K562 (cell line): ENCODE measurements at regions not wholly inside any gene's neighbourhood (a gene's known extent, or its start where the extent isn't known, plus 50 kb on each side); places are given as distances from the start of the nearest gene placed in this dataset.

Experiments used
- CBX3 ChIP-seq, 2 experiments: IDR thresholded peaks; 1 replicate in 1 of 2; 2 replicates in 1 of 2; pipeline ENCODE4 v1.6.1; 2012; ENCODE audit warnings: inconsistent platforms in 2 of 2, low read length in 2 of 2, borderline replicate concordance in 1 of 2, control low read depth in 1 of 2
- CTCF ChIP-seq, 3 experiments: IDR thresholded peaks in 2 of 3; conservative IDR thresholded peaks in 1 of 3; 2 replicates each; pipeline ENCODE4 v1.5.1; 2011 to 2012; ENCODE audit warnings: low read length in 3 of 3, mild to moderate bottlenecking in 3 of 3, control low read depth in 2 of 3, improper control_type of control experiment in 1 of 3, inconsistent platforms in 1 of 3, low read depth in 1 of 3, mixed read lengths in 1 of 3, moderate library complexity in 1 of 3; ENCODE audit not compliant: insufficient read depth in 2 of 3
- DACH1 ChIP-seq: fragments of 450-650 bp; IDR thresholded peaks from 2 replicates; pipeline ENCODE4 v1.6.1; 2018; ENCODE audit not compliant: partially characterized antibody
- GABPA ChIP-seq: fragments of 200-800 bp; sonication (Bioruptor generic); conservative IDR thresholded peaks from 2 replicates; pipeline ENCODE4 v1.6.1; 2016; ENCODE audit warnings: low read depth, missing genetic modification characterization, missing compliant biosample characterization
- HDGF ChIP-seq: fragments of 450-650 bp; IDR thresholded peaks from 2 replicates; pipeline ENCODE4 v1.6.1; 2016
- MYBL2 ChIP-seq, 2 experiments: fragments of 450-650 bp in 1 of 2; sonication (generic) in 1 of 2; formaldehyde crosslinking in 1 of 2; IDR thresholded peaks; 2 replicates each; pipeline versions ENCODE4 v1.6.1 to v1.8.1; 2017 to 2022; ENCODE audit warnings: borderline replicate concordance in 1 of 2, inconsistent platforms in 1 of 2, low read depth in 1 of 2, mild to moderate bottlenecking in 1 of 2, missing genetic modification reagents in 1 of 2, moderate library complexity in 1 of 2
- NFYB ChIP-seq: IDR thresholded peaks from 2 replicates; pipeline ENCODE4 v1.6.1; 2011; ENCODE audit warnings: mild to moderate bottlenecking, moderate library complexity; ENCODE audit not compliant: insufficient read length; ENCODE audit errors: extremely low read depth
- SMARCC2 ChIP-seq: fragments of 450-650 bp; IDR thresholded peaks from 2 replicates; pipeline ENCODE4 v1.6.1; 2017; ENCODE audit warnings: antibody characterized with exemption, moderate library complexity, mild to moderate bottlenecking, low read depth
- TEAD4 ChIP-seq, 2 experiments: sonication (generic) in 1 of 2; formaldehyde crosslinking in 1 of 2; IDR thresholded peaks; 2 replicates each; pipeline versions ENCODE4 v1.6.1 to v1.8.0; 2012 to 2022; ENCODE audit warnings: borderline replicate concordance in 1 of 2, inconsistent platforms in 1 of 2, low read length in 1 of 2, mild to moderate bottlenecking in 1 of 2, missing genetic modification reagents in 1 of 2
- ZNF518B ChIP-seq: fragments of 250-450 bp; sonication (Bioruptor Pico); IDR thresholded peaks from 2 replicates; pipeline ENCODE4 v1.5.0; 2021; ENCODE audit warnings: mild to moderate bottlenecking, moderate library complexity
- TF ChIP-seq, protein P1 (sequence below), 2 experiments: fragments of 450-650 bp in 1 of 2; IDR thresholded peaks; 2 replicates each; pipeline ENCODE4 v1.6.1; 2011 to 2017; ENCODE audit warnings: low read depth in 2 of 2, antibody characterized with exemption in 1 of 2, borderline replicate concordance in 1 of 2, low read length in 1 of 2, mild to moderate bottlenecking in 1 of 2, mixed read lengths in 1 of 2; ENCODE audit not compliant: control insufficient read depth in 1 of 2
- TF ChIP-seq, protein P2 (sequence below): fragments of 150-350 bp; conservative IDR thresholded peaks from 2 replicates; pipeline ENCODE4 v1.6.1; 2014; ENCODE audit warnings: low read length
- TF ChIP-seq, protein P3 (sequence below): fragments of 250-450 bp; sonication (Bioruptor Pico); IDR thresholded peaks from 2 replicates; pipeline ENCODE4 v1.4.0; 2020; ENCODE audit warnings: mild to moderate bottlenecking, moderate library complexity, borderline replicate concordance
- TF ChIP-seq, protein P4 (sequence below): fragments of 450-650 bp; IDR thresholded peaks from 2 replicates; pipeline ENCODE4 v1.6.1; 2018; ENCODE audit warnings: mild to moderate bottlenecking, low read depth; ENCODE audit not compliant: partially characterized antibody

DNA sequence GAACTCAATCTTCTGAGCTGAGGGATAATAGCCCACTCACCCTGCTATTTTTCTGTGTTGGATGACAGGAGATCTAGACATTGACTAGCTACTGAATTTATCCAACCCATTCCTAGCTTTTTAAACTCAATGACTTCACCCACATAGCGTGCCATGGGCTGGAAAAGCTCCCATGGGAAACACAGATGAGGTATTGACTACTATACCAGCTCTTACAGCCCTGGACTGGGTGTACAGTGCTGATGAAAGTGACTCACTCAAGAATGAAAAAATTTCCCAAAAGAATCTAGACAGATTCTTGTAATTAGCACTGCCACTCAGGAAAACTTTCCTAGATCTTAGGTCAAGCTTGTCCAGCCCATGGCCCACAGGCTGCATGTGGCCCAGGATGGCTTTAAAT lies 72.7 kb upstream of the NREP start:
- TF ChIP-seq NFYB = no peak
- no peak for TF ChIP-seq MYBL2 (IDR thresholded peaks at IDR 0.05; ENCODE audit: low read depth)
- no peak for TF ChIP-seq MYBL2 (CRISPR knock-in tag; IDR thresholded peaks at IDR 0.05; ENCODE audit: borderline replicate concordance)
- TF ChIP-seq, protein P1, sequence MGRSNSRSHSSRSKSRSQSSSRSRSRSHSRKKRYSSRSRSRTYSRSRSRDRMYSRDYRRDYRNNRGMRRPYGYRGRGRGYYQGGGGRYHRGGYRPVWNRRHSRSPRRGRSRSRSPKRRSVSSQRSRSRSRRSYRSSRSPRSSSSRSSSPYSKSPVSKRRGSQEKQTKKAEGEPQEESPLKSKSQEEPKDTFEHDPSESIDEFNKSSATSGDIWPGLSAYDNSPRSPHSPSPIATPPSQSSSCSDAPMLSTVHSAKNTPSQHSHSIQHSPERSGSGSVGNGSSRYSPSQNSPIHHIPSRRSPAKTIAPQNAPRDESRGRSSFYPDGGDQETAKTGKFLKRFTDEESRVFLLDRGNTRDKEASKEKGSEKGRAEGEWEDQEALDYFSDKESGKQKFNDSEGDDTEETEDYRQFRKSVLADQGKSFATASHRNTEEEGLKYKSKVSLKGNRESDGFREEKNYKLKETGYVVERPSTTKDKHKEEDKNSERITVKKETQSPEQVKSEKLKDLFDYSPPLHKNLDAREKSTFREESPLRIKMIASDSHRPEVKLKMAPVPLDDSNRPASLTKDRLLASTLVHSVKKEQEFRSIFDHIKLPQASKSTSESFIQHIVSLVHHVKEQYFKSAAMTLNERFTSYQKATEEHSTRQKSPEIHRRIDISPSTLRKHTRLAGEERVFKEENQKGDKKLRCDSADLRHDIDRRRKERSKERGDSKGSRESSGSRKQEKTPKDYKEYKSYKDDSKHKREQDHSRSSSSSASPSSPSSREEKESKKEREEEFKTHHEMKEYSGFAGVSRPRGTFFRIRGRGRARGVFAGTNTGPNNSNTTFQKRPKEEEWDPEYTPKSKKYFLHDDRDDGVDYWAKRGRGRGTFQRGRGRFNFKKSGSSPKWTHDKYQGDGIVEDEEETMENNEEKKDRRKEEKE (IDR thresholded peaks at IDR 0.05; ENCODE audit: borderline replicate concordance in 1 of 2, control insufficient read depth in 1 of 2, low read depth in 2 of 2, low read length in 1 of 2) = no peak
- TF ChIP-seq, protein P2, sequence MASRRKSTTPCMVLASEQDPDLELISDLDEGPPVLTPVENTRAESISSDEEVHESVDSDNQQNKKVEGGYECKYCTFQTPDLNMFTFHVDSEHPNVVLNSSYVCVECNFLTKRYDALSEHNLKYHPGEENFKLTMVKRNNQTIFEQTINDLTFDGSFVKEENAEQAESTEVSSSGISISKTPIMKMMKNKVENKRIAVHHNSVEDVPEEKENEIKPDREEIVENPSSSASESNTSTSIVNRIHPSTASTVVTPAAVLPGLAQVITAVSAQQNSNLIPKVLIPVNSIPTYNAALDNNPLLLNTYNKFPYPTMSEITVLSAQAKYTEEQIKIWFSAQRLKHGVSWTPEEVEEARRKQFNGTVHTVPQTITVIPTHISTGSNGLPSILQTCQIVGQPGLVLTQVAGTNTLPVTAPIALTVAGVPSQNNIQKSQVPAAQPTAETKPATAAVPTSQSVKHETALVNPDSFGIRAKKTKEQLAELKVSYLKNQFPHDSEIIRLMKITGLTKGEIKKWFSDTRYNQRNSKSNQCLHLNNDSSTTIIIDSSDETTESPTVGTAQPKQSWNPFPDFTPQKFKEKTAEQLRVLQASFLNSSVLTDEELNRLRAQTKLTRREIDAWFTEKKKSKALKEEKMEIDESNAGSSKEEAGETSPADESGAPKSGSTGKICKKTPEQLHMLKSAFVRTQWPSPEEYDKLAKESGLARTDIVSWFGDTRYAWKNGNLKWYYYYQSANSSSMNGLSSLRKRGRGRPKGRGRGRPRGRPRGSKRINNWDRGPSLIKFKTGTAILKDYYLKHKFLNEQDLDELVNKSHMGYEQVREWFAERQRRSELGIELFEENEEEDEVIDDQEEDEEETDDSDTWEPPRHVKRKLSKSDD = no peak
- TF ChIP-seq CBX3 (IDR thresholded peaks at IDR 0.05; ENCODE audit: borderline replicate concordance in 1 of 2, low read length in 2 of 2) = no peak
- TF ChIP-seq, protein P3, sequence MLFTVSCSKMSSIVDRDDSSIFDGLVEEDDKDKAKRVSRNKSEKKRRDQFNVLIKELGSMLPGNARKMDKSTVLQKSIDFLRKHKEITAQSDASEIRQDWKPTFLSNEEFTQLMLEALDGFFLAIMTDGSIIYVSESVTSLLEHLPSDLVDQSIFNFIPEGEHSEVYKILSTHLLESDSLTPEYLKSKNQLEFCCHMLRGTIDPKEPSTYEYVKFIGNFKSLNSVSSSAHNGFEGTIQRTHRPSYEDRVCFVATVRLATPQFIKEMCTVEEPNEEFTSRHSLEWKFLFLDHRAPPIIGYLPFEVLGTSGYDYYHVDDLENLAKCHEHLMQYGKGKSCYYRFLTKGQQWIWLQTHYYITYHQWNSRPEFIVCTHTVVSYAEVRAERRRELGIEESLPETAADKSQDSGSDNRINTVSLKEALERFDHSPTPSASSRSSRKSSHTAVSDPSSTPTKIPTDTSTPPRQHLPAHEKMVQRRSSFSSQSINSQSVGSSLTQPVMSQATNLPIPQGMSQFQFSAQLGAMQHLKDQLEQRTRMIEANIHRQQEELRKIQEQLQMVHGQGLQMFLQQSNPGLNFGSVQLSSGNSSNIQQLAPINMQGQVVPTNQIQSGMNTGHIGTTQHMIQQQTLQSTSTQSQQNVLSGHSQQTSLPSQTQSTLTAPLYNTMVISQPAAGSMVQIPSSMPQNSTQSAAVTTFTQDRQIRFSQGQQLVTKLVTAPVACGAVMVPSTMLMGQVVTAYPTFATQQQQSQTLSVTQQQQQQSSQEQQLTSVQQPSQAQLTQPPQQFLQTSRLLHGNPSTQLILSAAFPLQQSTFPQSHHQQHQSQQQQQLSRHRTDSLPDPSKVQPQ (CRISPR knock-in tag) = no peak
- TF ChIP-seq, protein P4, sequence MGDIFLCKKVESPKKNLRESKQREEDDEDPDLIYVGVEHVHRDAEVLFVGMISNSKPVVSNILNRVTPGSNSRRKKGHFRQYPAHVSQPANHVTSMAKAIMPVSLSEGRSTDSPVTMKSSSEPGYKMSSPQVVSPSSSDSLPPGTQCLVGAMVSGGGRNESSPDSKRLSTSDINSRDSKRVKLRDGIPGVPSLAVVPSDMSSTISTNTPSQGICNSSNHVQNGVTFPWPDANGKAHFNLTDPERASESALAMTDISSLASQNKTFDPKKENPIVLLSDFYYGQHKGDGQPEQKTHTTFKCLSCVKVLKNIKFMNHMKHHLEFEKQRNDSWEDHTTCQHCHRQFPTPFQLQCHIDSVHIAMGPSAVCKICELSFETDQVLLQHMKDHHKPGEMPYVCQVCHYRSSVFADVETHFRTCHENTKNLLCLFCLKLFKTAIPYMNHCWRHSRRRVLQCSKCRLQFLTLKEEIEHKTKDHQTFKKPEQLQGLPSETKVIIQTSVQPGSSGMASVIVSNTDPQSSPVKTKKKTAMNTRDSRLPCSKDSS = no peak
- TF ChIP-seq DACH1 = no peak
- no peak for TF ChIP-seq ZNF518B (CRISPR knock-in tag)
- no peak for TF ChIP-seq CTCF (IDR thresholded peaks at IDR 0.05 in 2 of 3, conservative IDR thresholded peaks at IDR 0.05 in 1 of 3; ENCODE audit: insufficient read depth in 2 of 3, low read depth in 1 of 3, low read length in 3 of 3)
- no peak for TF ChIP-seq SMARCC2
- TF ChIP-seq GABPA (tag) = no peak
- no peak for TF ChIP-seq TEAD4 (IDR thresholded peaks at IDR 0.05; ENCODE audit: low read length)
- TF ChIP-seq TEAD4 (CRISPR knock-in tag; IDR thresholded peaks at IDR 0.05; ENCODE audit: borderline replicate concordance) = no peak
- no peak for TF ChIP-seq HDGF
